H1 (cell line): ENCODE measurements at regions not wholly inside any gene's neighbourhood (a gene's known extent, or its start where the extent isn't known, plus 50 kb on each side); places are given as distances from the start of the nearest gene placed in this dataset.

Experiments used
- CTCF ChIA-PET: fragments of 300-600 bp; sonication (Branson Sonifier 250); formaldehyde crosslinking; loops from one replicate; lab custom pipeline; 2021; ENCODE audit not compliant: partially characterized antibody; lab: Charles Lee
- POLR2A ChIA-PET: fragments of 300-600 bp; sonication (Branson Sonifier 250); formaldehyde crosslinking; loops from one replicate; lab custom pipeline; 2021; ENCODE audit warnings: inconsistent platforms; ENCODE audit not compliant: partially characterized antibody; lab: Charles Lee
- DNase-seq, 2 experiments: peaks; one replicate each; pipeline versions ENCODE4 v3.0.0 to v3.0.0-alpha.2; 2010 to 2022; ENCODE audit warnings: low spot score in 2 of 2, low read depth in 1 of 2, mixed read lengths in 1 of 2
- FAIRE-seq: peaks from 2 replicates; lab custom pipeline; 2011; peaks lifted over from hg19 to GRCh38; lab: Jason Lieb, UNC
- H2AFZ ChIP-seq: 2 replicates; pipeline ENCODE4 v1.8.1; 2012; ENCODE audit warnings: low read length, inconsistent platforms
- H2AK5ac ChIP-seq: 2 replicates; pipeline ENCODE4 v1.6.1; 2013; ENCODE audit warnings: low read depth, low read length
- H2BK120ac ChIP-seq: replicated peaks from 2 replicates; pipeline ENCODE3; 2013; ENCODE audit warnings: low read depth, low read length, inconsistent platforms
- H2BK12ac ChIP-seq: 2 replicates; pipeline ENCODE4 v1.6.1; 2013; ENCODE audit warnings: low read depth, low read length
- H2BK15ac ChIP-seq: 2 replicates; pipeline ENCODE4 v1.6.1; 2013; ENCODE audit warnings: low read length
- H2BK20ac ChIP-seq: 2 replicates; pipeline ENCODE4 v1.6.1; 2013; ENCODE audit warnings: low read length
- H2BK5ac ChIP-seq: 2 replicates; pipeline ENCODE4 v1.6.1; 2013; ENCODE audit warnings: low read depth, low read length
- H3K14ac ChIP-seq: 2 replicates; pipeline ENCODE4 v1.6.1; 2013; ENCODE audit warnings: inconsistent platforms; ENCODE audit not compliant: insufficient read length
- H3K18ac ChIP-seq: 2 replicates; pipeline ENCODE4 v1.6.1; 2013; ENCODE audit warnings: low read length; ENCODE audit errors: extremely low read depth
- H3K23ac ChIP-seq: 2 replicates; pipeline ENCODE4 v1.6.1; 2013; ENCODE audit warnings: inconsistent platforms; ENCODE audit not compliant: insufficient read length
- H3K23me2 ChIP-seq: 2 replicates; pipeline ENCODE4 v1.6.1; 2013; ENCODE audit warnings: low read depth, low read length
- H3K27ac ChIP-seq: 2 replicates; pipeline ENCODE4 v1.6.1; 2011; ENCODE audit warnings: low read depth, low read length, inconsistent platforms
- H3K27me3 ChIP-seq, 4 experiments: replicated peaks in 1 of 4; 1 replicate in 1 of 4; 2 replicates in 3 of 4; pipeline versions ENCODE4 v1.6.1 to v1.8.1; 2011 to 2013; ENCODE audit warnings: low read length in 3 of 4, mild to moderate bottlenecking in 3 of 4, inconsistent platforms in 2 of 4, mixed read lengths in 2 of 4, moderate library complexity in 1 of 4; ENCODE audit not compliant: control insufficient read depth in 3 of 4, insufficient read depth in 3 of 4; ENCODE audit errors: extremely low read depth in 1 of 4
- H3K36me3 ChIP-seq, 4 experiments: 2 replicates each; pipeline versions ENCODE4 v1.6.1 to v1.8.1; 2011 to 2013; ENCODE audit warnings: mild to moderate bottlenecking in 4 of 4, low read length in 3 of 4, moderate library complexity in 2 of 4, control low read depth in 1 of 4, inconsistent platforms in 1 of 4; ENCODE audit not compliant: insufficient read depth in 4 of 4, control insufficient read depth in 2 of 4
- H3K4ac ChIP-seq: replicated peaks from 2 replicates; pipeline ENCODE3; 2013; ENCODE audit warnings: low read length, low read depth, mixed read lengths, inconsistent platforms; ENCODE audit not compliant: insufficient read length
- H3K4me1 ChIP-seq, 4 experiments: replicated peaks in 1 of 4; 1 replicate in 1 of 4; 2 replicates in 3 of 4; pipeline versions ENCODE4 v1.6.1 to v1.8.1; 2011 to 2013; ENCODE audit warnings: low read length in 3 of 4, inconsistent platforms in 2 of 4, mixed read lengths in 1 of 4; ENCODE audit not compliant: insufficient read depth in 4 of 4, control insufficient read depth in 3 of 4
- H3K4me2 ChIP-seq, 2 experiments: 2 replicates each; pipeline versions ENCODE4 v1.6.1 to v1.8.1; 2011 to 2013; ENCODE audit warnings: low read depth in 2 of 2, low read length in 2 of 2, control low read depth in 1 of 2, inconsistent platforms in 1 of 2, mild to moderate bottlenecking in 1 of 2; ENCODE audit not compliant: insufficient read depth in 1 of 2
- H3K4me3 ChIP-seq, 4 experiments: fragments of 200-600, 300-600 bp in 1 of 4; sonication (generic), shearing (Covaris generic), sonication (Bioruptor Twin) in 1 of 4; 2 replicates each; pipeline versions ENCODE4 v1.5.1 to v1.8.1; 2011 to 2016; ENCODE audit warnings: low read length in 4 of 4, low read depth in 3 of 4, control low read depth in 2 of 4, inconsistent platforms in 2 of 4, mild to moderate bottlenecking in 2 of 4, mixed read lengths in 1 of 4, moderate library complexity in 1 of 4; ENCODE audit not compliant: insufficient read depth in 2 of 4; ENCODE audit errors: extremely low read depth in 1 of 4
- H3K56ac ChIP-seq: replicated peaks from 2 replicates; pipeline ENCODE3; 2013; ENCODE audit warnings: low read depth, mild to moderate bottlenecking, mixed read lengths, low read length, inconsistent platforms; ENCODE audit not compliant: insufficient read length
- H3K79me1 ChIP-seq: 2 replicates; pipeline ENCODE4 v1.6.1; 2013; ENCODE audit warnings: low read depth, low read length, control low read depth
- H3K79me2 ChIP-seq, 2 experiments: 2 replicates each; pipeline versions ENCODE4 v1.6.1 to v1.8.1; 2012 to 2013; ENCODE audit warnings: low read length in 2 of 2, mild to moderate bottlenecking in 2 of 2, inconsistent platforms in 1 of 2; ENCODE audit not compliant: insufficient read depth in 2 of 2, control insufficient read depth in 1 of 2
- H3K9ac ChIP-seq, 4 experiments: replicated peaks in 1 of 4; 1 replicate in 1 of 4; 2 replicates in 3 of 4; pipeline versions ENCODE4 v1.6.1 to v1.8.1; 2011 to 2013; ENCODE audit warnings: low read depth in 3 of 4, low read length in 3 of 4, control low read depth in 2 of 4, mild to moderate bottlenecking in 2 of 4, moderate library complexity in 2 of 4, inconsistent platforms in 1 of 4; ENCODE audit errors: extremely low read depth in 1 of 4
- H3K9me3 ChIP-seq, 2 experiments: 2 replicates each; pipeline versions ENCODE4 v1.6.1 to v1.8.1; 2012 to 2013; ENCODE audit warnings: mild to moderate bottlenecking in 2 of 2, moderate library complexity in 2 of 2, control low read depth in 1 of 2, inconsistent platforms in 1 of 2, low read depth in 1 of 2, low read length in 1 of 2, mixed read lengths in 1 of 2; ENCODE audit not compliant: insufficient read depth in 2 of 2
- H4K20me1 ChIP-seq, 2 experiments: replicated peaks in 1 of 2; 2 replicates each; pipeline versions ENCODE3 to v1.8.1; 2011 to 2013; ENCODE audit warnings: inconsistent platforms in 2 of 2, low read length in 2 of 2, mild to moderate bottlenecking in 1 of 2; ENCODE audit not compliant: insufficient read depth in 2 of 2, control insufficient read depth in 1 of 2
- H4K5ac ChIP-seq: 2 replicates; pipeline ENCODE4 v1.6.1; 2013; ENCODE audit warnings: low read length, low read depth, mixed read lengths, inconsistent platforms; ENCODE audit not compliant: insufficient read length
- H4K8ac ChIP-seq: 2 replicates; pipeline ENCODE4 v1.8.0; 2013; ENCODE audit warnings: mild to moderate bottlenecking, moderate library complexity, low read length, inconsistent platforms; ENCODE audit not compliant: insufficient read depth; ENCODE audit errors: extremely low read depth
- H4K91ac ChIP-seq: replicated peaks from 2 replicates; pipeline ENCODE3; 2013; ENCODE audit warnings: low read length, mixed read lengths, inconsistent platforms; ENCODE audit not compliant: insufficient read length
- CBX8 ChIP-seq: fragments of 300-800, 300-1000 bp; sonication (generic); IDR thresholded peaks from 2 replicates; pipeline ENCODE4 v1.7.1; 2016; ENCODE audit warnings: low read depth, low read length, borderline replicate concordance
- CEBPB ChIP-seq: IDR thresholded peaks from 2 replicates; pipeline ENCODE4 v1.6.1; 2012; ENCODE audit warnings: low read depth, low read length
- CTBP2 ChIP-seq: IDR thresholded peaks from 2 replicates; pipeline ENCODE4 v1.7.0; 2011; ENCODE audit warnings: borderline replicate concordance, mild to moderate bottlenecking, moderate library complexity, mixed read lengths, low read length; ENCODE audit not compliant: insufficient read depth, insufficient read length
- E2F6 ChIP-seq: IDR thresholded peaks from 2 replicates; pipeline ENCODE4 v1.6.1; 2012; ENCODE audit warnings: inconsistent platforms
- EGR1 ChIP-seq: IDR thresholded peaks from 2 replicates; pipeline ENCODE4 v1.6.1; 2011; ENCODE audit warnings: low read depth, low read length, borderline replicate concordance
- EP300 ChIP-seq, 2 experiments: IDR thresholded peaks; 1 replicate in 1 of 2; 2 replicates in 1 of 2; pipeline ENCODE4 v1.6.1; 2011 to 2012; ENCODE audit warnings: low read depth in 2 of 2, low read length in 2 of 2, mild to moderate bottlenecking in 2 of 2, borderline replicate concordance in 1 of 2, inconsistent platforms in 1 of 2, moderate library complexity in 1 of 2
- GTF2F1 ChIP-seq: IDR thresholded peaks from 2 replicates; pipeline ENCODE4 v1.6.1; 2012; ENCODE audit warnings: low read depth, low read length, improper control_type of control experiment, borderline replicate concordance
- JUN ChIP-seq: IDR thresholded peaks from 2 replicates; pipeline ENCODE4 v1.6.1; 2011; ENCODE audit warnings: low read depth, mild to moderate bottlenecking, improper control_type of control experiment, low read length
- KDM5A ChIP-seq: fragments of 200-600 bp; IDR thresholded peaks from 2 replicates; pipeline ENCODE4 v1.7.1; 2012; ENCODE audit warnings: mild to moderate bottlenecking, low read length, inconsistent platforms, mixed read lengths
- RNF2 ChIP-seq: fragments of 200-900, 300-1000 bp; sonication (generic); IDR thresholded peaks from 2 replicates; pipeline ENCODE4 v1.7.1; 2016; ENCODE audit warnings: borderline replicate concordance, low read depth, mild to moderate bottlenecking, antibody characterized with exemption, low read length; ENCODE audit not compliant: poor library complexity, severe bottlenecking; ENCODE audit errors: missing control alignments
- TCF12 ChIP-seq: IDR thresholded peaks from 2 replicates; pipeline ENCODE4 v1.6.1; 2011; ENCODE audit warnings: low read depth, mild to moderate bottlenecking, low read length
- ZNF274 ChIP-seq: IDR thresholded peaks from 2 replicates; pipeline ENCODE4 v1.7.0; 2012; ENCODE audit warnings: low read length, borderline replicate concordance; ENCODE audit errors: extremely low read depth
- WGBS, 2 experiments: shearing (Covaris generic) in 1 of 2; methylation state at CpG; one replicate each; pipeline versions ENCODE4 v1.1.6 to v1.1.7; 2013 to 2015; ENCODE audit warnings: low lambda C conversion rate in 2 of 2, mixed read lengths in 2 of 2, inconsistent platforms in 1 of 2, low coverage in 1 of 2, missing lambda C conversion rate in 1 of 2; ENCODE audit not compliant: insufficient replicate concordance in 2 of 2, insufficient coverage in 1 of 2, insufficient read length in 1 of 2; ENCODE audit errors: extremely low coverage in 1 of 2, missing lambda C conversion rate in 1 of 2; 5-methylcytosine and 5-hydroxymethylcytosine counted together

DNA sequence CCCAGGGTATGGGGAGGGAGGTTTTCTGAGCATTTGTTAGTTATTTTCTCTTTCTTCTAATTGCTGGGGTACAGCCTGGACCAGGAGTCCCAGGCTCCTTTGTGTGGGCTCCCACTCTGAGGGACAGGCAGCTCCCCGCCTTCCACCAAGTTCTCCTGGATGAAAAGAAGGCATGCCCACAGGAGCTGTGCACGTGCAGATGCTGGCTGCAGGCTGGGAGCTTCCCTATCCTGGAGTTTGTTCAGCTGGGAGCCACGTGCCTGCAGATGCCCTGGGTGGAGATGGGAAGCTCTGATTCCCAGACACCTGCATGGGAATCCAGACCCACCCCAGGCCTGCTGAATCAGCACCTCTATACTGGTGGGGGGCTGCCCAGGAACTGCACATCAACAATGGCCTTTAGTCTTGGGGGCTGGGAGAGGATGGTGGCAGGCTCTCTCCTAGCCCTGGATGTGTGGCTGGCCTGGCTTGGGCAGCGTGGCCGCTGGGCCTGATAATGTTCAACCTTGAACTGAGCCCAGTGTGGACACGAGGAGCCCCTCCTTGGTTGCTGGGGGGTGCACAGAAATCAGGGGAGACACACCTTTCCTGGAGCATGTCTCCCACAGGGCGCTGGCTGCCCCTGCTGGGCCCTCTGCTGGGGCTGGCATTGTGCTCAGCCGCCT is 233.6 kb upstream of the HS6ST1 start:
- no peaks in the 10 kb centered on the region; a peak in 2 of 4 replicates for H3K9me3 ChIP-seq
- FAIRE-seq (no peak), DNase-seq (no peak)
- ChIA-PET POLR2A (no interaction called here), CTCF (interaction anchor here (1.1 kb wide), 1 partner anchor 44 kb away, joined by 3 read pairs; no protein-coding TSS in a partner anchor)
- H3K36me3 ChIP-seq, result no peaks in the 10 kb centered on the region
- H2AK5ac ChIP-seq, result no peak overlapping the region
- H4K5ac ChIP-seq, result no peak overlapping the region
- no peak overlapping the region for H2BK20ac ChIP-seq
- H3K4me1 ChIP-seq, result peaks cover 0 to 8% (median 0%) of the 10 kb centered on the region in 4 experiments; a peak in 2 of 7 replicates
- no peaks in the 10 kb centered on the region for H3K79me1 ChIP-seq
- H3K56ac ChIP-seq, result no peak overlapping the region
- no peak overlapping the region for H3K9ac ChIP-seq
- no peak overlapping the region for H3K14ac ChIP-seq
- no peak overlapping the region for H3K4me2 ChIP-seq
- H3K79me2 ChIP-seq, result no peaks in the 10 kb centered on the region
- no peak overlapping the region for H3K27ac ChIP-seq
- H4K91ac ChIP-seq, result no peak overlapping the region
- H3K4me3 ChIP-seq, result no peak overlapping the region
- H2BK5ac ChIP-seq, result no peak overlapping the region
- no peak overlapping the region for H3K23ac ChIP-seq
- no peak overlapping the region for H2AFZ ChIP-seq
- 0 out of 2 replicates have a peak overlapping the region, but pooled peaks have one; percentile 94 for H2BK12ac ChIP-seq
- H2BK120ac ChIP-seq, result no peak overlapping the region
- H3K23me2 ChIP-seq, result peaks cover under 1% of the 10 kb centered on the region; the same call in 1 of the 2 replicates
- no peak overlapping the region for H2BK15ac ChIP-seq
- H3K27me3 ChIP-seq, result no peaks in the 10 kb centered on the region
- no peak overlapping the region for H3K18ac ChIP-seq
- H3K4ac ChIP-seq, result no peak overlapping the region
- WGBS, 2 experiments, result 87% methylated on average over 7 of the region's 8 CpGs; no CpG with 5 or more reads in 1 of the 2 experiments
- H4K8ac ChIP-seq, result no peak overlapping the region
- H4K20me1 ChIP-seq, result no peaks in the 10 kb centered on the region
- no peak for TF ChIP-seq TCF12
- no peak for TF ChIP-seq EGR1
- TF ChIP-seq GTF2F1, result no peak
- no peak for TF ChIP-seq CEBPB
- no peak for TF ChIP-seq ZNF274
- no peak for TF ChIP-seq EP300 (IDR thresholded peaks at IDR 0.05; ENCODE audit: borderline replicate concordance in 1 of 2, low read depth in 2 of 2, low read length in 2 of 2)
- no peak for TF ChIP-seq E2F6
- no peak for TF ChIP-seq RNF2
- TF ChIP-seq CBX8, result no peak
- no peak for TF ChIP-seq JUN
- TF ChIP-seq CTBP2, result no peak
- no peak for TF ChIP-seq KDM5A
